ENCODE measurements at regions not wholly inside any gene's neighbourhood (a gene's known extent, or its start where the extent isn't known, plus 50 kb on each side); places are given as distances from the start of the nearest gene placed in this dataset.

- H3K9me1 ChIP-seq (replicated peaks; ENCODE audit: control insufficient read depth, extremely low read depth, insufficient read depth, low read length), result no peaks in the 10 kb centered on the region
- peaks cover 12 to 29% of the 10 kb centered on the region in 2 experiments for H3K27me3 ChIP-seq (ENCODE audit: control insufficient read depth in 2 of 2, insufficient read depth in 2 of 2, low read length in 2 of 2)
- ChIA-PET CTCF (no interaction called here), POLR2A (no interaction called here)
- intact Hi-C loops (cut with micrococcal nuclease), result loop anchor here (2.0 kb wide), 1 partner anchor 65 kb away; no protein-coding TSS in a partner anchor
- H3K36me3 ChIP-seq (ENCODE audit: control insufficient read depth in 2 of 2, extremely low read depth in 1 of 2, insufficient read depth in 2 of 2, low read length in 2 of 2), result no peaks in the 10 kb centered on the region
- dilution Hi-C loops (cut with MboI; ENCODE audit: extremely low pct_ligation_motif_present, low sequenced_read_pairs), result no loop called here
- H3K4me1 ChIP-seq (ENCODE audit: control insufficient read depth, extremely low read depth, insufficient read depth, low read length), result peaks cover 37% of the 10 kb centered on the region
- peak; percentile 32 for DNase-seq (ENCODE audit: low read depth, low spot score)
- no peak overlapping the region for H3K9ac ChIP-seq (replicated peaks; ENCODE audit: extremely low read depth, insufficient read depth, low read length)
- BruUV-seq (replicated peaks), result no TSS peak
- H3K4me2 ChIP-seq (ENCODE audit: insufficient read depth, low read length), result no peak overlapping the region
- FAIRE-seq, result no peak
- no peaks in the 10 kb centered on the region for H3K9me3 ChIP-seq (replicated peaks; ENCODE audit: control insufficient read depth, insufficient read depth, low read length)
- no peaks in the 10 kb centered on the region for H4K20me1 ChIP-seq (replicated peaks; ENCODE audit: control insufficient read depth, extremely low read depth, insufficient read depth, low read length)
- no peak overlapping the region for H2AFZ ChIP-seq (ENCODE audit: low read depth, low read length)
- H3K79me2 ChIP-seq (ENCODE audit: control insufficient read depth, insufficient read depth, low read length), result no peaks in the 10 kb centered on the region
- TF ChIP-seq FOS (IDR thresholded peaks at IDR 0.05; ENCODE audit: borderline replicate concordance, insufficient read depth, low read length), result no peak
- TF ChIP-seq JUN (IDR thresholded peaks at IDR 0.05; ENCODE audit: borderline replicate concordance, insufficient read depth, insufficient read length, low read depth), result no peak
- TF ChIP-seq MAX (IDR thresholded peaks at IDR 0.05; ENCODE audit: insufficient read depth, insufficient read length), result no peak
- no peak for TF ChIP-seq MYC (IDR thresholded peaks at IDR 0.05; ENCODE audit: low read depth, low read length)
- no peak for TF ChIP-seq POLR2A (IDR thresholded peaks at IDR 0.05; ENCODE audit: low read depth, low read length)
- TF ChIP-seq GATA2 (IDR thresholded peaks at IDR 0.05; ENCODE audit: insufficient read depth, insufficient read length, low read depth, low read length), result no peak
- no peak for TF ChIP-seq EZH2 (IDR thresholded peaks at IDR 0.05; ENCODE audit: borderline replicate concordance, low read depth, low read length, severe bottlenecking)
- no peak for TF ChIP-seq POLR2AphosphoS5 (IDR thresholded peaks at IDR 0.05; ENCODE audit: insufficient read depth, low read depth, low read length)
- TF ChIP-seq CTCF (IDR thresholded peaks at IDR 0.05; ENCODE audit: extremely low read depth in 1 of 2, insufficient read depth in 1 of 2, low read depth in 1 of 2, low read length in 2 of 2), result no peak
- H3K27ac ChIP-seq (ENCODE audit: insufficient read depth, low read depth, low read length), result no peak overlapping the region
- no peak overlapping the region for H3K4me3 ChIP-seq (replicated peaks in 1 of 3; ENCODE audit: insufficient read depth in 1 of 3, low read depth in 1 of 3, low read length in 3 of 3)
Measured at GRCh38 chr4:41425650-41426049, 112.3 kb upstream of the LIMCH1 start.

Data from endothelial cell of umbilical vein (primary cell).